ENCODE measurements at regions not wholly inside any gene's neighbourhood (a gene's known extent, or its start where the extent isn't known, plus 50 kb on each side); places are given as distances from the start of the nearest gene placed in this dataset.

DNA sequence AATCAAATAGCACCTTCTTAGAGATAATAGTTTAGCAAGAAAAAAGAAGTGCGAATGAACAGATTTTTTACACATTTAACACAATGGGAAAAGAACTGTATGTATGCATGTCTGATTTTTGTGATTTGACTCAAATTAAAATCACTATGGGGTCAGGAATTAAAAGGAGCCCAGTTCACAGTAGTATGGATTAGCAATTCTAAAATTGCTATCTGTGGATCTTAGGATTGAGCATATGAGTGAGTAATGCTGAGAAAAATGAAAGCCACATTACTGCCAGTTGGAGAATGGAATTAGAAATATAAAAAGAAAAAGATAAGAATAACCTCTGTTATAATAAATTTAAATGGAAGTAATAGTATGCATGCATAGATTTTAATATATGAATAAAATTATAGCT lies 386.8 kb upstream of the PLSCR5 start:
- no peak for TF ChIP-seq CTCF (IDR thresholded peaks at IDR 0.05)
- TF ChIP-seq POLR2AphosphoS5 (IDR thresholded peaks at IDR 0.05; ENCODE audit: low read depth, low read length), result no peak
- no peak for TF ChIP-seq SIN3A (IDR thresholded peaks at IDR 0.05; ENCODE audit: borderline replicate concordance, insufficient read depth, low read depth, low read length)
- no peak for TF ChIP-seq REST (IDR thresholded peaks at IDR 0.05; ENCODE audit: insufficient read depth in 1 of 2, low read depth in 2 of 2, low read length in 1 of 2)
- no peak for TF ChIP-seq TCF7L2 (IDR thresholded peaks at IDR 0.05; ENCODE audit: low read depth, low read length)
